ENCODE measurements at regions not wholly inside any gene's neighbourhood (a gene's known extent, or its start where the extent isn't known, plus 50 kb on each side); places are given as distances from the start of the nearest gene placed in this dataset.

- TF ChIP-seq CTCF (IDR thresholded peaks at IDR 0.05 in 8 of 11, conservative IDR thresholded peaks at IDR 0.05 in 3 of 11) (no peak), POLR2AphosphoS5 (IDR thresholded peaks at IDR 0.05) (no peak)
Measured at GRCh38 chr2:75324141-75324540, 124.8 kb upstream of the TACR1 start.

Measured in spleen (tissue), 7 donors.